Cardiac fibroblast (primary cell): ENCODE measurements at regions not wholly inside any gene's neighbourhood (a gene's known extent, or its start where the extent isn't known, plus 50 kb on each side); places are given as distances from the start of the nearest gene placed in this dataset.

Source experiments
- DNase-seq, 2 donors: peaks; one replicate each; pipeline versions ENCODE4 v3.0.0 to v3.0.0-alpha.2; 2010; ENCODE audit warnings: low read depth in 2 of 2
- H3K4me3 ChIP-seq, 2 donors: replicated peaks in 1 of 2; 1 replicate in 1 of 2; 2 replicates in 1 of 2; pipeline ENCODE4 v1.5.1; 2011; ENCODE audit warnings: low read depth in 2 of 2, low read length in 2 of 2, mild to moderate bottlenecking in 2 of 2, moderate library complexity in 1 of 2
- CTCF ChIP-seq: IDR thresholded peaks from one replicate; pipeline ENCODE4 v1.5.1; 2011; ENCODE audit warnings: low read depth, mild to moderate bottlenecking, low read length, inconsistent platforms

GRCh38 chr17:77894126-77894956 is 64.2 kb upstream of the TNRC6C start:
- DNase-seq: no peak
- TF ChIP-seq CTCF: no peak
- H3K4me3 ChIP-seq: no peak overlapping the region

- no peak for TF ChIP-seq CTCF
- no peak for DNase-seq
- no peak overlapping the region for H3K4me3 ChIP-seq
Measured at GRCh38 chr17:77897741-77898301, 60.7 kb upstream of the TNRC6C start.

GRCh38 chr17:77898521-77899434 is 59.7 kb upstream of the TNRC6C start:
- TF ChIP-seq CTCF: no peak

GRCh38 chr17:77899498-77899897 is 59.0 kb upstream of the TNRC6C start:
- H3K4me3 ChIP-seq: no peak overlapping the region
- no peak for TF ChIP-seq CTCF
- peak in 1 of 2 donors; percentile 8 for DNase-seq

More at GRCh38 chr17:77898521-77899434, 59.7 kb upstream of the TNRC6C start:
- H3K4me3 ChIP-seq: no peak overlapping the region
- no peak for DNase-seq

GRCh38 chr17:77901481-77901880 is 57.0 kb upstream of the TNRC6C start:
- no peak for DNase-seq
- no peak for TF ChIP-seq CTCF
- no peak overlapping the region for H3K4me3 ChIP-seq

GRCh38 chr17:77905266-77905665 is 53.2 kb upstream of the TNRC6C start:
- no peak for DNase-seq
- no peak overlapping the region for H3K4me3 ChIP-seq
- no peak for TF ChIP-seq CTCF
